ENCODE measurements at regions not wholly inside any gene's neighbourhood (a gene's known extent, or its start where the extent isn't known, plus 50 kb on each side); places are given as distances from the start of the nearest gene placed in this dataset.
"Not testable (repeated sequence)": the region's sequence is repeated elsewhere in the genome, so short reads cannot be mapped to it uniquely, and the experiment has no call there.

GRCh38 chr17:26773189-26774188, 520.4 kb upstream of the WSB1 start:
- Mint-ChIP-seq H3K9me3 (peaks cover 65% of the 10 kb centered on the region), H3K4me1 (no peaks in the 10 kb centered on the region), H3K4me3 (no peak overlapping the region), H3K27me3 (ENCODE audit: low read depth, poor library complexity) (no peaks in the 10 kb centered on the region), H3K27ac (no peak overlapping the region), H3K36me3 (ENCODE audit: low read depth) (no peaks in the 10 kb centered on the region)
- DNase-seq, result no peak
- TF ChIP-seq CTCF (IDR thresholded peaks at IDR 0.05), result no peak

- H3K9me3 Mint-ChIP-seq, result peaks cover 54% of the 10 kb centered on the region
Observed at GRCh38 chr17:26774291-26775218, 519.4 kb upstream of the WSB1 start.

GRCh38 chr17:26775219-26775822, 518.6 kb upstream of the WSB1 start:
- DNase-seq, result no peak

More at GRCh38 chr17:26774291-26775218, 519.4 kb upstream of the WSB1 start:
- H3K27ac Mint-ChIP-seq, result no peak overlapping the region
- DNase-seq, result no peak
- H3K4me1 Mint-ChIP-seq, result no peaks in the 10 kb centered on the region
- no peak overlapping the region for H3K4me3 Mint-ChIP-seq
- no peaks in the 10 kb centered on the region for H3K36me3 Mint-ChIP-seq (ENCODE audit: low read depth)
- no peaks in the 10 kb centered on the region for H3K27me3 Mint-ChIP-seq (ENCODE audit: low read depth, poor library complexity)
- no peak for TF ChIP-seq CTCF (IDR thresholded peaks at IDR 0.05)

GRCh38 chr17:26780187-26780814, 513.6 kb upstream of the WSB1 start:
- H3K4me3 Mint-ChIP-seq; H3K36me3 Mint-ChIP-seq (ENCODE audit: low read depth); H3K27ac Mint-ChIP-seq; DNase-seq; H3K27me3 Mint-ChIP-seq (ENCODE audit: low read depth, poor library complexity); H3K4me1 Mint-ChIP-seq: not testable (repeated sequence)
- peaks cover 24% of the 10 kb centered on the region for H3K9me3 Mint-ChIP-seq

More at GRCh38 chr17:26775219-26775822, 518.6 kb upstream of the WSB1 start:
- Mint-ChIP-seq H3K27me3 (ENCODE audit: low read depth, poor library complexity) (no peaks in the 10 kb centered on the region), H3K4me3 (no peak overlapping the region), H3K36me3 (ENCODE audit: low read depth) (no peaks in the 10 kb centered on the region), H3K4me1 (no peaks in the 10 kb centered on the region), H3K27ac (no peak overlapping the region), H3K9me3 (peaks cover 47% of the 10 kb centered on the region)
- no peak for TF ChIP-seq CTCF (IDR thresholded peaks at IDR 0.05)

- Mint-ChIP-seq H3K4me3 (no peak overlapping the region), H3K36me3 (ENCODE audit: low read depth) (no peaks in the 10 kb centered on the region), H3K4me1 (no peaks in the 10 kb centered on the region), H3K9me3 (peaks cover 10% of the 10 kb centered on the region), H3K27ac (no peak overlapping the region), H3K27me3 (ENCODE audit: low read depth, poor library complexity) (no peaks in the 10 kb centered on the region)
- TF ChIP-seq CTCF (IDR thresholded peaks at IDR 0.05), result no peak
- DNase-seq, result no peak
Observed at GRCh38 chr17:26782153-26782552, 511.8 kb upstream of the WSB1 start.
